Erythroblast (primary cell): ENCODE measurements at regions not wholly inside any gene's neighbourhood (a gene's known extent, or its start where the extent isn't known, plus 50 kb on each side); places are given as distances from the start of the nearest gene placed in this dataset.

Experiments
- GATA1 ChIP-seq: IDR thresholded peaks from 2 replicates; pipeline ENCODE4 v1.6.1; 2011; ENCODE audit warnings: low read depth, mild to moderate bottlenecking, control low read depth, low read length, moderate library complexity
- POLR2A ChIP-seq: IDR thresholded peaks from 2 replicates; pipeline ENCODE4 v1.6.1; 2011; ENCODE audit warnings: mild to moderate bottlenecking, low read length

GRCh38 chr6:48904809-48905208 is 558.2 kb downstream of the MMUT start:
- TF ChIP-seq POLR2A (no peak), GATA1 (no peak)
